Gastroesophageal sphincter (tissue), 4 donors: ENCODE measurements at regions not wholly inside any gene's neighbourhood (a gene's known extent, or its start where the extent isn't known, plus 50 kb on each side); places are given as distances from the start of the nearest gene placed in this dataset.
"Not testable (repeated sequence)": the region's sequence is repeated elsewhere in the genome, so short reads cannot be mapped to it uniquely, and the experiment has no call there.

ENCODE experiments used
- ATAC-seq: fragments of 150-250 bp; one replicate; pipeline ENCODE4 v1.9.1; 2016; ENCODE audit warnings: mild to moderate bottlenecking, moderate library complexity
- H3K27ac ChIP-seq, 4 donors: fragments of 200-600 bp; sonication (generic) in 3 of 4; 1 replicate in 3 of 4; 2 replicates in 1 of 4; pipeline ENCODE4 v1.5.1; 2016 to 2019
- H3K27me3 ChIP-seq: fragments of 200-600 bp; sonication (generic); one replicate; pipeline ENCODE4 v1.5.1; 2019
- H3K36me3 ChIP-seq, 2 donors: fragments of 200-600 bp; sonication (generic); one replicate each; pipeline ENCODE4 v1.5.1; 2019; ENCODE audit warnings: control low read depth in 1 of 2
- H3K4me1 ChIP-seq, 3 donors: fragments of 200-600 bp; sonication (generic); 1 replicate in 2 of 3; 2 replicates in 1 of 3; pipeline ENCODE4 v1.5.1; 2016 to 2019; ENCODE audit warnings: control low read depth in 2 of 3
- H3K4me3 ChIP-seq, 2 donors: fragments of 200-600 bp; sonication (generic); one replicate each; pipeline ENCODE4 v1.5.1; 2019; ENCODE audit warnings: mild to moderate bottlenecking in 1 of 2, moderate library complexity in 1 of 2
- H3K9me3 ChIP-seq, 3 donors: fragments of 200-600 bp; sonication (generic); one replicate each; pipeline ENCODE4 v1.5.1; 2017 to 2019; ENCODE audit warnings: control low read depth in 2 of 3
- CTCF ChIP-seq, 4 experiments: fragments of 200-600 bp in 2 of 4; fragments of 450-650 bp in 2 of 4; sonication (generic) in 1 of 4; IDR thresholded peaks; one replicate each; pipeline ENCODE4 v1.5.1; 2017 to 2019; ENCODE audit warnings: antibody characterized with exemption in 4 of 4, mild to moderate bottlenecking in 2 of 4, moderate library complexity in 2 of 4
- EP300 ChIP-seq: sonication (generic); formaldehyde crosslinking; IDR thresholded peaks from one replicate; pipeline ENCODE4 v1.6.1; 2017; ENCODE audit warnings: antibody characterized with exemption, mild to moderate bottlenecking
- POLR2A ChIP-seq, 2 donors: fragments of 450-650 bp; IDR thresholded peaks; one replicate each; pipeline ENCODE4 v1.6.1; 2017; ENCODE audit warnings: antibody characterized with exemption in 2 of 2, mild to moderate bottlenecking in 2 of 2, moderate library complexity in 1 of 2
- POLR2AphosphoS5 ChIP-seq: sonication (generic); formaldehyde crosslinking; IDR thresholded peaks from one replicate; pipeline ENCODE4 v1.6.1; 2017; ENCODE audit warnings: antibody characterized with exemption
- WGBS, 2 donors: methylation state at CpG; one replicate each; pipeline ENCODE4 v1.1.5; 2018; ENCODE audit warnings: low coverage in 1 of 2; 5-methylcytosine and 5-hydroxymethylcytosine counted together

- ATAC-seq: no peak
- H3K36me3 ChIP-seq: no peaks in the 10 kb centered on the region
- WGBS, 2 donors: 83 to 90% methylated on average over 4 to 6 of the region's 6 CpGs
- no peaks in the 10 kb centered on the region for H3K27me3 ChIP-seq
- no peak overlapping the region for H3K4me3 ChIP-seq
- no peak for TF ChIP-seq POLR2AphosphoS5
- no peak for TF ChIP-seq POLR2A (IDR thresholded peaks at IDR 0.05)
- no peak for TF ChIP-seq EP300
- no peak for TF ChIP-seq CTCF (IDR thresholded peaks at IDR 0.05)
- H3K9me3 ChIP-seq: peaks cover 0 to 26% (median 0%) of the 10 kb centered on the region in 3 donors
- no peak overlapping the region for H3K27ac ChIP-seq
- H3K4me1 ChIP-seq: no peaks in the 10 kb centered on the region
Measured at GRCh38 chr22:44561139-44561840, 63.3 kb upstream of the RTL6 start.

DNA sequence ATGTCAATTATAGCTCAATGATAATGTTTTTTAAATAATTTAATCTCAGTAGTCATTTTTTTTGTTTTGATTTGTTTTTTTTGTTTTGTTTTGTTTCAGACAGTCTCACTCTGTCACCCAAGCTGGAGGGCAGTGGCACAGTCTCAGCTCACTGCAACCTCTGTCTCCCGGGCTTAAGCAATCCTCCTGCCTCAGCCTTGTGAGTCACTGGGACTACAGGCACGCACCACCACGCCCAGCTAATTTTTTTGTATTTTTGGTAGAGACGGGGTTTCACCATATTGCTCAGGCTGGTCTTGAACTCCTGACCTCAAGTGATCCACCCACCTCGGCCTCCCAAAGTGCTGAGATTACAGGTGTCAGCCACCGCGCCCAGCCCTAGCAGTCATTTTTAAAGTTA is 60.6 kb upstream of the RTL6 start:
- not testable (repeated sequence) for H3K27me3 ChIP-seq, H3K4me1 ChIP-seq, H3K4me3 ChIP-seq, H3K36me3 ChIP-seq, ATAC-seq, H3K27ac ChIP-seq
- peaks cover 0 to 12% (median 0%) of the 10 kb centered on the region in 3 donors for H3K9me3 ChIP-seq
- WGBS, 2 donors: 89 to 100% methylated on average over 2 to 7 of the region's 7 CpGs

DNA sequence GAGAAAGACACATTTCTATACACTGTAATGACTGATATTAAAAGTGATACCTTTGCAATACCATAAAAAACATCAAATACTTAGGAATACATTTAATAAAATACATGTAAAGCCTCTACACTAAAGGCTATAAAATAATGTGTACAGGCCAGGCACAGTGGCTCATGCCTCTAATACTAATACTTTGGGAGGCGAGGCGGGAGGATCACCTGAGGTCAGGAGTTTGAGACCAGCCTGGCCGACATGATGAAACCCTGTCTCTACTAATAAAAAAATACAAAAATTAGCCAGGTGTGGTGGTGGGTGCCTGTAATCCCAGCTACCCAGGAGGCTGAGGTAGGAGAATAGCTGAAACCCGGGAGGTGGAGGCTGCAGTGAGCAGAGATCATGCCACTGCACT is 59.8 kb upstream of the RTL6 start:
- ATAC-seq, H3K27ac ChIP-seq, H3K4me3 ChIP-seq, H3K27me3 ChIP-seq, H3K4me1 ChIP-seq, H3K9me3 ChIP-seq, H3K36me3 ChIP-seq: not testable (repeated sequence)
- 93 to 95% methylated on average over 3 to 4 of the region's 4 CpGs for WGBS, 2 donors

DNA sequence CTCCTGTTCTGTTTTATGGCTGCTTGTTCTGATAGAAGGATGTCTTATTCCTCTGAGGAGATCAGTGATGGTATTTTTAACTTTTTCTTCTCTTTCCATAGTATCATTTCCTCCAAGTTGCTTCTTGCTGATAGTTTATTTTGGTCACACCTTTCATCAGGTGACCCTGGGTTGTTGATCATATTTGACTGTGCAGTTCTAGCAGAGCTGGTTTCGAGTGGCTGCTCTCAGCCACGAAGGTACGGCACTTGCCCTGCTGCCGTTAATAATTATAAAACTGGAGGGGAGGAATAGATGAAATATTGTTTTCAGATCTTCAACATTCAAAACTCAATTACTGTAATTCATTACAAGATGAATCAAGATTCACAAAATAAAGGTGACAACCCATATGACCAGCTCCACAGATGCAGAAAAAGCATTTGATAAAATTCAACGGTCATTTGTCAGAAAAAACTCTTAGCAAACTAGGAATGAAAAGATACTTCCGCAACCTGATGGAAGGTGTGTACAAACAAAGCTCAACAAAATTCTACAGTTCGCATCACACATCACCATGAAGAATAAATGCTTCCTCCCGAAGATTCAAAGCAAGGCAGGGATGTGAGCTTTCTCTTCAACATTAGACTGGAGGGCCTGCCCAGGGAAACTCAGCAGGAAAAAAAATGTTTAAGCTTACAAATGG is 59.2 kb upstream of the RTL6 start:
- WGBS, 2 donors: 89 to 94% methylated on average over 2 to 8 of the region's 8 CpGs
- TF ChIP-seq POLR2A (IDR thresholded peaks at IDR 0.05) (no peak), CTCF (IDR thresholded peaks at IDR 0.05) (no peak), POLR2AphosphoS5 (no peak), EP300 (no peak)
- H3K27ac ChIP-seq: no peak overlapping the region

DNA sequence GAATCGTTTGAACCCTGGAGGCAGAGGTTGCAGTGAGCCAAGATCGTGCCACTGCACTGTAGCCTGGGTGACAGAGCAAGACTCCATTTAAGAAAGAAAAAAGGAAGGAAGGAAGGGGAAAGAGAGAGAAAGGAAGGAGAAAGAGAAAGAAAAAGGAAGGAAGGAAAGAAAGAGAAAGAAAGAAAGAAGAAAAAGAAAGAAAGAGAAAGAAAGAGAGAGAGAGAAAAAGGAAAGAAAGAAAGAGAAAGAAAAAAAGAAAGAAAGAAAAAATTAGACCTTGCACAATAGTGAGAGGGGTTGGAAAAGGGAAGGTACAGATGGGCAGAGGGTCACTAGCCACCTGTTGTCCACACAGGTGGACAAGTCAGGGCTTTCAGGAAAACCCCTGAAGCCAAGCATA is 57.6 kb upstream of the RTL6 start:
- TF ChIP-seq POLR2A (IDR thresholded peaks at IDR 0.05) (no peak), CTCF (IDR thresholded peaks at IDR 0.05) (no peak), EP300 (no peak), POLR2AphosphoS5 (no peak)
- peaks cover 0 to 11% (median 0%) of the 10 kb centered on the region in 3 donors for H3K4me1 ChIP-seq
- WGBS, 2 donors: 83% methylated on average over 2 of the region's 2 CpGs; no CpG with 5 or more reads in 1 of the 2 donors

More for the DNA sequence above, 59.2 kb upstream of the RTL6 start:
- peaks cover 0 to 6% (median 0%) of the 10 kb centered on the region in 3 donors for H3K9me3 ChIP-seq
- no peak for ATAC-seq
- H3K4me3 ChIP-seq: no peak overlapping the region
- H3K4me1 ChIP-seq: no peaks in the 10 kb centered on the region
- no peaks in the 10 kb centered on the region for H3K27me3 ChIP-seq
- H3K36me3 ChIP-seq: no peaks in the 10 kb centered on the region

GRCh38 chr22:44555046-44555445 is 57.0 kb upstream of the RTL6 start:
- Histone ChIP-seq H3K4me1 (peaks cover 0 to 15% (median 0%) of the 10 kb centered on the region in 3 donors), H3K9me3 (peaks cover 0 to under 1% (median 0%) of the 10 kb centered on the region in 3 donors), H3K36me3 (no peaks in the 10 kb centered on the region), H3K27ac (no peak overlapping the region), H3K27me3 (no peaks in the 10 kb centered on the region), H3K4me3 (no peak overlapping the region)
- TF ChIP-seq CTCF (IDR thresholded peaks at IDR 0.05): no peak
- TF ChIP-seq EP300: no peak
- TF ChIP-seq POLR2A (IDR thresholded peaks at IDR 0.05): no peak
- no peak for ATAC-seq
- 67 to 79% methylated on average over 4 to 6 of the region's 6 CpGs for WGBS, 2 donors

More for the DNA sequence above, 57.6 kb upstream of the RTL6 start:
- ATAC-seq: no peak
- H3K27ac ChIP-seq: no peak overlapping the region
- peaks cover 0 to 6% (median 0%) of the 10 kb centered on the region in 3 donors for H3K9me3 ChIP-seq
- H3K4me3 ChIP-seq: no peak overlapping the region
- no peaks in the 10 kb centered on the region for H3K36me3 ChIP-seq
- no peaks in the 10 kb centered on the region for H3K27me3 ChIP-seq
